Endodermal cell (in vitro differentiated cells): ENCODE measurements at regions not wholly inside any gene's neighbourhood (a gene's known extent, or its start where the extent isn't known, plus 50 kb on each side); places are given as distances from the start of the nearest gene placed in this dataset.
A peak's percentile ranks its signal among the peaks of the same experiment; 100 is the strongest.

Experiments used
- DNase-seq: peaks from one replicate; pipeline ENCODE4 v3.0.0-alpha.2; 2017
- H3K27ac ChIP-seq: 2 replicates; pipeline ENCODE4 v1.5.1; 2013; ENCODE audit warnings: mild to moderate bottlenecking, low read depth, low read length, moderate library complexity
- H3K27me3 ChIP-seq: 2 replicates; pipeline ENCODE4 v1.6.1; 2013; ENCODE audit warnings: mild to moderate bottlenecking, low read length, moderate library complexity; ENCODE audit not compliant: insufficient read depth, control insufficient read depth, poor library complexity, severe bottlenecking
- H3K36me3 ChIP-seq: 2 replicates; pipeline ENCODE4 v1.7.0; 2013; ENCODE audit warnings: mild to moderate bottlenecking, low read length, moderate library complexity; ENCODE audit not compliant: control insufficient read depth, insufficient read depth
- H3K4me1 ChIP-seq: one replicate; pipeline ENCODE4 v1.7.0; 2013; ENCODE audit warnings: low read length; ENCODE audit not compliant: control insufficient read depth, insufficient read depth
- H3K4me3 ChIP-seq: 2 replicates; pipeline ENCODE4 v1.5.1; 2013; ENCODE audit warnings: mild to moderate bottlenecking, low read length, moderate library complexity
- H3K9ac ChIP-seq: 2 replicates; pipeline ENCODE4 v1.6.1; 2013; ENCODE audit warnings: mild to moderate bottlenecking, low read length, moderate library complexity; ENCODE audit not compliant: poor library complexity, severe bottlenecking; ENCODE audit errors: extremely low read depth
- H3K9me3 ChIP-seq: 2 replicates; pipeline ENCODE4 v1.6.1; 2013; ENCODE audit warnings: mild to moderate bottlenecking, low read length, moderate library complexity; ENCODE audit not compliant: control insufficient read depth
- H3K27ac Mint-ChIP-seq: 2 replicates; pipeline ENCODE4 v1.8.0; 2020; ENCODE audit warnings: mixed read lengths
- H3K27me3 Mint-ChIP-seq: 2 replicates; pipeline ENCODE4 v1.8.0; 2021; ENCODE audit warnings: mild to moderate bottlenecking, mixed read lengths; ENCODE audit not compliant: insufficient read depth
- H3K36me3 Mint-ChIP-seq: 2 replicates; pipeline ENCODE4 v1.8.0; 2020; ENCODE audit warnings: low read depth, mixed read lengths
- H3K4me1 Mint-ChIP-seq: 2 replicates; pipeline ENCODE4 v1.8.0; 2020; ENCODE audit warnings: mixed read lengths
- H3K4me3 Mint-ChIP-seq: 2 replicates; pipeline ENCODE4 v1.8.0; 2020; ENCODE audit warnings: mild to moderate bottlenecking, moderate library complexity, mixed read lengths
- H3K9me3 Mint-ChIP-seq: 2 replicates; pipeline ENCODE4 v1.8.0; 2020; ENCODE audit warnings: mild to moderate bottlenecking, mixed read lengths
- CTCF ChIP-seq: fragments of 200-600 bp; sonication (generic); conservative IDR thresholded peaks from 2 replicates; pipeline ENCODE4 v1.5.0; 2021; ENCODE audit warnings: antibody characterized with exemption, mild to moderate bottlenecking
- WGBS, 2 experiments: methylation state at CpG; one replicate each; pipeline versions ENCODE4 v1.1.5 to v1.1.7; 2013; ENCODE audit warnings: missing lambda C conversion rate in 2 of 2, mixed read lengths in 1 of 2; ENCODE audit not compliant: insufficient coverage in 1 of 2, insufficient read length in 1 of 2; 5-methylcytosine and 5-hydroxymethylcytosine counted together

GRCh38 chr16:26532456-26532855 is 534.3 kb upstream of the C16orf82 start:
- no peaks in the 10 kb centered on the region for H3K36me3 Mint-ChIP-seq
- DNase-seq, result no peak
- peak overlapping the region; percentile 8 for H3K27ac Mint-ChIP-seq
- TF ChIP-seq CTCF, result no peak
- Histone ChIP-seq H3K27ac (no peak overlapping the region), H3K4me1 (peaks cover 20% of the 10 kb centered on the region), H3K27me3 (no peaks in the 10 kb centered on the region), H3K9me3 (no peaks in the 10 kb centered on the region), H3K4me3 (peak overlapping the region; percentile 16), H3K9ac (no peak overlapping the region), H3K36me3 (no peaks in the 10 kb centered on the region)
- peak overlapping the region; percentile 8 for H3K4me3 Mint-ChIP-seq
- H3K4me1 Mint-ChIP-seq, result peaks cover 30% of the 10 kb centered on the region
- H3K27me3 Mint-ChIP-seq, result no peaks in the 10 kb centered on the region
- WGBS, 2 experiments, result 77% methylated on average over 1 of the region's 1 CpG; no CpG with 5 or more reads in 1 of the 2 experiments
- H3K9me3 Mint-ChIP-seq, result peaks cover 7% of the 10 kb centered on the region

- Histone ChIP-seq H3K4me3 (no peak overlapping the region), H3K27ac (no peak overlapping the region), H3K27me3 (peaks cover 20% of the 10 kb centered on the region), H3K4me1 (no peaks in the 10 kb centered on the region), H3K9ac (no peak overlapping the region), H3K36me3 (no peaks in the 10 kb centered on the region), H3K9me3 (peaks cover 5% of the 10 kb centered on the region)
- no peak for TF ChIP-seq CTCF
- WGBS, 2 experiments, result 89 to 100% methylated on average over 2 to 5 of the region's 5 CpGs
- Mint-ChIP-seq H3K4me3 (no peak overlapping the region), H3K36me3 (no peaks in the 10 kb centered on the region), H3K27me3 (peaks cover 4% of the 10 kb centered on the region), H3K9me3 (no peaks in the 10 kb centered on the region), H3K27ac (no peak overlapping the region), H3K4me1 (no peaks in the 10 kb centered on the region)
- no peak for DNase-seq
Measured at GRCh38 chr16:26542198-26542597, 524.5 kb upstream of the C16orf82 start.

- Histone ChIP-seq H3K27ac (no peak overlapping the region), H3K4me3 (no peak overlapping the region), H3K36me3 (no peaks in the 10 kb centered on the region), H3K27me3 (peaks cover 20% of the 10 kb centered on the region), H3K9ac (no peak overlapping the region), H3K9me3 (peaks cover 5% of the 10 kb centered on the region), H3K4me1 (no peaks in the 10 kb centered on the region)
- TF ChIP-seq CTCF, result no peak
- Mint-ChIP-seq H3K4me3 (no peak overlapping the region), H3K27ac (no peak overlapping the region), H3K27me3 (peaks cover 4% of the 10 kb centered on the region), H3K36me3 (no peaks in the 10 kb centered on the region), H3K9me3 (no peaks in the 10 kb centered on the region), H3K4me1 (no peaks in the 10 kb centered on the region)
- WGBS, 2 experiments, result 90 to 92% methylated on average over 2 of the region's 2 CpGs
- no peak for DNase-seq
Measured at GRCh38 chr16:26546573-26546972, 520.2 kb upstream of the C16orf82 start.
